ENCODE measurements at regions not wholly inside any gene's neighbourhood (a gene's known extent, or its start where the extent isn't known, plus 50 kb on each side); places are given as distances from the start of the nearest gene placed in this dataset.

DNA sequence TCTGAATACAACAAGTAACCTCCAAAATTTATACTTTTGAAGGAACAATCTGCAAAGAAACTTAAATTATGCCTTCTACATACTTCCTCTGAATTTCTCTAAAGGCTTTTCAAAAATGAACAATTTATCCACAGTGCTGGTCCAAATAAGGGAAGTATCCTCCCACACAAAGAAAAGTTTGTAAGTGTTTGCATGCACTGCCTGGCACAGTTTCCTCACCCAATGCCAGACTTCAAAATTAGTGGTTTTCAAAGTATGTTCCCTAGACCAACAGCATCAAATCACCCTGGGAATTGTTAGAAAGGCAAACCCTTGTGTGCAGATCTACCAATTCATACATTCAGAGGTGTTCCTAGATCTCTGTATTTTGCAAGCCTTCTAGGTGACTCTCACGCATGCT lies 82.5 kb downstream of the PCTP start:
- Histone ChIP-seq H3F3A (ENCODE audit: insufficient read depth, low read length, poor library complexity, severe bottlenecking) (no peaks in the 10 kb centered on the region), H3K4me3 (ENCODE audit: low read length) (no peak overlapping the region), H3K27ac (ENCODE audit: low read length) (no peak overlapping the region), H4K20me1 (ENCODE audit: insufficient read depth) (no peaks in the 10 kb centered on the region), H2AFZ (ENCODE audit: low read depth, low read length) (no peak overlapping the region), H3K27me3 (ENCODE audit: insufficient read depth, low read depth, low read length) (no peaks in the 10 kb centered on the region), H3K9ac (ENCODE audit: low read length) (no peak overlapping the region), H3K9me2 (ENCODE audit: insufficient read depth, low read length) (no peaks in the 10 kb centered on the region), H3K36me3 (ENCODE audit: insufficient read depth, low read length) (no peaks in the 10 kb centered on the region), H3K79me2 (replicated peaks; ENCODE audit: insufficient read depth, low read length) (no peaks in the 10 kb centered on the region), H3K4me2 (ENCODE audit: low read length) (no peak overlapping the region), H3K9me3 (ENCODE audit: low read length) (no peaks in the 10 kb centered on the region)
- no peak for TF ChIP-seq RAD21 (conservative IDR thresholded peaks at IDR 0.05)
- no peak for TF ChIP-seq MXI1 (conservative IDR thresholded peaks at IDR 0.05; ENCODE audit: poor library complexity, severe bottlenecking)
- no peak for TF ChIP-seq SMC3 (conservative IDR thresholded peaks at IDR 0.05; ENCODE audit: poor library complexity)
- no peak for TF ChIP-seq EZH2 (IDR thresholded peaks at IDR 0.05; ENCODE audit: borderline replicate concordance, insufficient read depth, low read length, poor library complexity, severe bottlenecking)
- TF ChIP-seq CTCF (IDR thresholded peaks at IDR 0.05; ENCODE audit: poor library complexity, severe bottlenecking): no peak
- TF ChIP-seq POLR2AphosphoS5 (IDR thresholded peaks at IDR 0.05): no peak
- TF ChIP-seq REST (IDR thresholded peaks at IDR 0.05; ENCODE audit: borderline replicate concordance): no peak
- TF ChIP-seq TAF1 (IDR thresholded peaks at IDR 0.05; ENCODE audit: low read depth): no peak
- TF ChIP-seq EP300 (conservative IDR thresholded peaks at IDR 0.05; ENCODE audit: poor library complexity, severe bottlenecking): no peak

GRCh38 chr17:55842405-55843158 lies 91.7 kb downstream of the PCTP start:
- H3K79me2 ChIP-seq (replicated peaks; ENCODE audit: insufficient read depth, low read length): no peaks in the 10 kb centered on the region
- H3K9me3 ChIP-seq (ENCODE audit: low read length): no peaks in the 10 kb centered on the region
- H3K9me2 ChIP-seq (ENCODE audit: insufficient read depth, low read length): no peaks in the 10 kb centered on the region
- no peaks in the 10 kb centered on the region for H3K27me3 ChIP-seq (ENCODE audit: insufficient read depth, low read depth, low read length)
- H3K36me3 ChIP-seq (ENCODE audit: insufficient read depth, low read length): no peaks in the 10 kb centered on the region
- H3K4me2 ChIP-seq (ENCODE audit: low read length): no peak overlapping the region
- H3K27ac ChIP-seq (ENCODE audit: low read length): no peak overlapping the region
- no peak overlapping the region for H3K9ac ChIP-seq (ENCODE audit: low read length)
- no peak overlapping the region for H2AFZ ChIP-seq (ENCODE audit: low read depth, low read length)
- H3K4me3 ChIP-seq (ENCODE audit: low read length): no peak overlapping the region
- H4K20me1 ChIP-seq (ENCODE audit: insufficient read depth): no peaks in the 10 kb centered on the region
- no peak for TF ChIP-seq CTCF (IDR thresholded peaks at IDR 0.05; ENCODE audit: poor library complexity, severe bottlenecking)
- TF ChIP-seq MXI1 (conservative IDR thresholded peaks at IDR 0.05; ENCODE audit: poor library complexity, severe bottlenecking): no peak
- no peak for TF ChIP-seq RAD21 (conservative IDR thresholded peaks at IDR 0.05)
- TF ChIP-seq EP300 (conservative IDR thresholded peaks at IDR 0.05; ENCODE audit: poor library complexity, severe bottlenecking): no peak
- no peak for TF ChIP-seq TAF1 (IDR thresholded peaks at IDR 0.05; ENCODE audit: low read depth)
- TF ChIP-seq SMC3 (conservative IDR thresholded peaks at IDR 0.05; ENCODE audit: poor library complexity): no peak
- TF ChIP-seq REST (IDR thresholded peaks at IDR 0.05; ENCODE audit: borderline replicate concordance): no peak
- no peaks in the 10 kb centered on the region for H3F3A ChIP-seq (ENCODE audit: insufficient read depth, low read length, poor library complexity, severe bottlenecking)
